ENCODE measurements at regions not wholly inside any gene's neighbourhood (a gene's known extent, or its start where the extent isn't known, plus 50 kb on each side); places are given as distances from the start of the nearest gene placed in this dataset.

- no peak for TF ChIP-seq CTCF (IDR thresholded peaks at IDR 0.05; ENCODE audit: low read depth, low read length)
- TF ChIP-seq EZH2phosphoT487 (IDR thresholded peaks at IDR 0.05; ENCODE audit: low read depth): no peak
Measured at GRCh38 chrX:69256291-69256565, 91.0 kb upstream of the PJA1 start.

Measured in OCI-LY3 (cell line).